ENCODE measurements at regions not wholly inside any gene's neighbourhood (a gene's known extent, or its start where the extent isn't known, plus 50 kb on each side); places are given as distances from the start of the nearest gene placed in this dataset.

GRCh38 chr2:18861951-18862350 is 272.6 kb upstream of the NT5C1B start:
- TF ChIP-seq POLR2A (IDR thresholded peaks at IDR 0.05) (no peak), EP300 (IDR thresholded peaks at IDR 0.05) (no peak), CTCF (IDR thresholded peaks at IDR 0.05) (no peak)
- Histone ChIP-seq H3K27me3 (no peaks in the 10 kb centered on the region), H3K4me3 (no peak overlapping the region), H3K9me3 (no peaks in the 10 kb centered on the region), H3K4me1 (ENCODE audit: insufficient read depth) (no peaks in the 10 kb centered on the region), H3K36me3 (no peaks in the 10 kb centered on the region), H3K27ac (no peak overlapping the region)
- no peak for DNase-seq
- intact Hi-C loops (cut with DNase I), result no loop called here

GRCh38 chr2:18860179-18860578 is 270.8 kb upstream of the NT5C1B start:
- no peaks in the 10 kb centered on the region for H3K4me1 ChIP-seq (ENCODE audit: insufficient read depth)
- no peak for DNase-seq
- no peaks in the 10 kb centered on the region for H3K9me3 ChIP-seq
- intact Hi-C loops (cut with DNase I), result no loop called here
- H3K27ac ChIP-seq, result no peak overlapping the region
- TF ChIP-seq CTCF (IDR thresholded peaks at IDR 0.05) (no peak), POLR2A (IDR thresholded peaks at IDR 0.05) (no peak), EP300 (IDR thresholded peaks at IDR 0.05) (no peak)
- H3K36me3 ChIP-seq, result no peaks in the 10 kb centered on the region
- no peak overlapping the region for H3K4me3 ChIP-seq
- no peaks in the 10 kb centered on the region for H3K27me3 ChIP-seq

GRCh38 chr2:18856765-18857164 is 267.4 kb upstream of the NT5C1B start:
- no peaks in the 10 kb centered on the region for H3K9me3 ChIP-seq
- H3K27ac ChIP-seq, result no peak overlapping the region
- DNase-seq, result no peak
- intact Hi-C loops (cut with DNase I), result no loop called here
- no peaks in the 10 kb centered on the region for H3K4me1 ChIP-seq (ENCODE audit: insufficient read depth)
- no peaks in the 10 kb centered on the region for H3K27me3 ChIP-seq
- no peaks in the 10 kb centered on the region for H3K36me3 ChIP-seq
- H3K4me3 ChIP-seq, result no peak overlapping the region
- TF ChIP-seq EP300 (IDR thresholded peaks at IDR 0.05) (no peak), CTCF (IDR thresholded peaks at IDR 0.05) (no peak), POLR2A (IDR thresholded peaks at IDR 0.05) (no peak)

- H3K4me1 ChIP-seq (ENCODE audit: insufficient read depth), result no peaks in the 10 kb centered on the region
- no peaks in the 10 kb centered on the region for H3K27me3 ChIP-seq
- H3K4me3 ChIP-seq, result no peak overlapping the region
- H3K9me3 ChIP-seq, result no peaks in the 10 kb centered on the region
- no peaks in the 10 kb centered on the region for H3K36me3 ChIP-seq
- TF ChIP-seq EP300 (IDR thresholded peaks at IDR 0.05) (no peak), CTCF (IDR thresholded peaks at IDR 0.05) (no peak), POLR2A (IDR thresholded peaks at IDR 0.05) (no peak)
- no peak overlapping the region for H3K27ac ChIP-seq
- intact Hi-C loops (cut with DNase I), result no loop called here
- no peak for DNase-seq
Observed at GRCh38 chr2:18855027-18855426, 265.7 kb upstream of the NT5C1B start.

All from ovary (tissue), 7 donors.